Stimulated activated naive B cell treated with anti-CD40 and anti-IgM and Interleukin-4, amounts not matched to agents 10 μg/mL and 1 μg/mL and 100 μg/mL, for 72 hours (primary cell): ENCODE measurements at regions not wholly inside any gene's neighbourhood (a gene's known extent, or its start where the extent isn't known, plus 50 kb on each side); places are given as distances from the start of the nearest gene placed in this dataset.

ENCODE experiments used
- ATAC-seq, 2 donors: fragments of 150-1000 bp; cut with Tn5 transposase; replicated peaks; 2 replicates each; pipeline ENCODE4 v1.10.0; 2021; ENCODE audit warnings: moderate library complexity in 1 of 2
- DNase-seq: peaks from one replicate; pipeline ENCODE4 v3.0.0; 2021
- H3K27ac Mint-ChIP-seq: one replicate; pipeline ENCODE4 v1.8.0; 2022; ENCODE audit warnings: mild to moderate bottlenecking, mixed read lengths
- H3K27me3 Mint-ChIP-seq, 2 donors: one replicate each; pipeline ENCODE4 v1.8.0; 2022; ENCODE audit warnings: mixed read lengths in 2 of 2
- H3K36me3 Mint-ChIP-seq, 2 donors: one replicate each; pipeline ENCODE4 v1.8.0; 2022; ENCODE audit warnings: mixed read lengths in 2 of 2, mild to moderate bottlenecking in 1 of 2
- H3K4me1 Mint-ChIP-seq, 2 donors: one replicate each; pipeline ENCODE4 v1.8.0; 2022; ENCODE audit warnings: mixed read lengths in 2 of 2, mild to moderate bottlenecking in 1 of 2
- H3K4me3 Mint-ChIP-seq, 2 donors: one replicate each; pipeline ENCODE4 v1.8.0; 2022; ENCODE audit warnings: mild to moderate bottlenecking in 2 of 2, mixed read lengths in 2 of 2, moderate library complexity in 1 of 2
- H3K9me3 Mint-ChIP-seq, 2 donors: one replicate each; pipeline ENCODE4 v1.8.0; 2022; ENCODE audit warnings: mixed read lengths in 2 of 2, mild to moderate bottlenecking in 1 of 2

- peaks cover 7 to 16% of the 10 kb centered on the region in 2 donors for H3K9me3 Mint-ChIP-seq
- ATAC-seq (no peak), DNase-seq (no peak)
- H3K27me3 Mint-ChIP-seq: peaks cover 15 to 19% of the 10 kb centered on the region in 2 donors
- H3K4me3 Mint-ChIP-seq: no peak overlapping the region
- H3K27ac Mint-ChIP-seq: no peak overlapping the region
- peaks cover 4 to 9% of the 10 kb centered on the region in 2 donors for H3K36me3 Mint-ChIP-seq
- H3K4me1 Mint-ChIP-seq: peaks cover 11 to 14% of the 10 kb centered on the region in 2 donors
Observed at GRCh38 chr11:69959461-69959860, 118.7 kb upstream of the ANO1 start.

GRCh38 chr11:69961738-69962137 is 116.4 kb upstream of the ANO1 start:
- peaks cover 7 to 16% of the 10 kb centered on the region in 2 donors for H3K9me3 Mint-ChIP-seq

GRCh38 chr11:69962152-69962551 is 116.0 kb upstream of the ANO1 start:
- H3K27ac Mint-ChIP-seq: no peak overlapping the region

More at GRCh38 chr11:69961738-69962137, 116.4 kb upstream of the ANO1 start:
- Mint-ChIP-seq H3K4me3 (no peak overlapping the region), H3K36me3 (peaks cover 4 to 9% of the 10 kb centered on the region in 2 donors), H3K27me3 (peaks cover 12 to 15% of the 10 kb centered on the region in 2 donors), H3K4me1 (peaks cover 14 to 31% of the 10 kb centered on the region in 2 donors), H3K27ac (no peak overlapping the region)
- no peak for ATAC-seq
- DNase-seq: no peak

DNA sequence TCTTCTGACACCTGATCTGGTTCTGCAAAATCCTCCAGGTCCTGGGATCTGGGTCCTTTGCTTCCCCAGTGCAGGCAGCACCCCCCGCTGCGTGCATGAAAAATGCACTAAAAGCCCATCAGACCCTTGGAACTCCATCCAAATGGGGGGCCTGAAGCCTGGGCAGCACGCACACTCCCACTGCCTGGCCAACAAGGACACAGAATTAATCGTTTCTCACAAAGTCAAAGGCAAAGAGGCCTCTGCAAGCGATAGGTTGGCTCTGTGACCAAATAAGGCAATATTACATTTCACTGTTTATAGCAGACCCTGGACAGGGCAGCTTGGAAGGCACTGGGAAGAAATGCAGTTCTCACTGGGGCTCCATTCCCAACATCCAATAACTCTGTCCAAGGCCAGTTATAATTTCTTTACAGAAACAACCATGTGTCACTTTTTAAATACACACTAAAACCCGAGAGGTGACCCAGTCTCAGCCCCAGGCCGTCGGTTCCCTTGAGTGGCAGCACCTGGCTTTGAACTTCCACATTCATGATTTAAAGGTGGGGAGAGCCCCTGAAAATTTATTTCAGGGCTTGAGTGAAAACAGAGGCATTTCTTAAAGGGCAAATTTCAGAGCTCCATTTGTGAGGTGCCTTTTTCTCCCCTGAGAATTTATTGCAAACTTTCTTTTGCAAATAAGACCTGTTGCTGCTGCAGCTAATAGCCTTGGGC is 114.4 kb upstream of the ANO1 start:
- Mint-ChIP-seq H3K27ac (peak overlapping the region; percentile 25), H3K4me3 (peak overlapping the region in 1 of 2 donors; percentile 22), H3K9me3 (peaks cover 7 to 14% of the 10 kb centered on the region in 2 donors), H3K27me3 (peaks cover 12% of the 10 kb centered on the region in 2 donors), H3K4me1 (peaks cover 14 to 34% of the 10 kb centered on the region in 2 donors), H3K36me3 (peaks cover 4 to 9% of the 10 kb centered on the region in 2 donors)
- peak; percentile 82 to 88 for ATAC-seq
- peak; percentile 22 for DNase-seq

More at GRCh38 chr11:69962152-69962551, 116.0 kb upstream of the ANO1 start:
- no peak for DNase-seq
- peaks cover 4 to 9% of the 10 kb centered on the region in 2 donors for H3K36me3 Mint-ChIP-seq
- H3K27me3 Mint-ChIP-seq: peaks cover 12% of the 10 kb centered on the region in 2 donors
- ATAC-seq: no peak
- H3K9me3 Mint-ChIP-seq: peaks cover 7 to 16% of the 10 kb centered on the region in 2 donors
- no peak overlapping the region for H3K4me3 Mint-ChIP-seq
- H3K4me1 Mint-ChIP-seq: peaks cover 14 to 34% of the 10 kb centered on the region in 2 donors

DNA sequence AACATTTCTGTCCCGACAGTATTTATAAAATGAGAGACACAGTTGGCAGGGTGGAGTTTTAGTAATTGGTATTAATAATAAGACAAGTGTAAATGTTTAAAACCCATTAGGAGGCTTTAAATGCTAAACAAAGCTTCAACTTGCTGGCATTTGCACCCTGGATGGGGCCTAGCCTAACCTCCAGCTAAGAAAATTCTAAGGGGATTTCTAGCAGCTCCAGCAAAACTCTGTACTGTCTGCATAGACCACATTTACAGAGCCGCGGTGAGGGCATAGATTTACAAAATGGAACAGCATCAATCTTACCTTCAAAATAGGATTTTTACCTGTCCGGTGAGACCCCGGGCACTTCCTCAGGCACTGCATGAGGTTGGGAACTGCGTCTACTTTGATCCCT is 113.9 kb upstream of the ANO1 start:
- H3K9me3 Mint-ChIP-seq: peaks cover 2 to 10% of the 10 kb centered on the region in 2 donors
- H3K4me3 Mint-ChIP-seq: peak overlapping the region in 1 of 2 donors; percentile 22
- peak overlapping the region; percentile 14 for H3K27ac Mint-ChIP-seq
- ATAC-seq (peak; percentile 63 to 67), DNase-seq (no peak)
- peaks cover 14 to 34% of the 10 kb centered on the region in 2 donors for H3K4me1 Mint-ChIP-seq
- H3K36me3 Mint-ChIP-seq: peaks cover 4 to 6% of the 10 kb centered on the region in 2 donors
- peaks cover 8% of the 10 kb centered on the region in 2 donors for H3K27me3 Mint-ChIP-seq

DNA sequence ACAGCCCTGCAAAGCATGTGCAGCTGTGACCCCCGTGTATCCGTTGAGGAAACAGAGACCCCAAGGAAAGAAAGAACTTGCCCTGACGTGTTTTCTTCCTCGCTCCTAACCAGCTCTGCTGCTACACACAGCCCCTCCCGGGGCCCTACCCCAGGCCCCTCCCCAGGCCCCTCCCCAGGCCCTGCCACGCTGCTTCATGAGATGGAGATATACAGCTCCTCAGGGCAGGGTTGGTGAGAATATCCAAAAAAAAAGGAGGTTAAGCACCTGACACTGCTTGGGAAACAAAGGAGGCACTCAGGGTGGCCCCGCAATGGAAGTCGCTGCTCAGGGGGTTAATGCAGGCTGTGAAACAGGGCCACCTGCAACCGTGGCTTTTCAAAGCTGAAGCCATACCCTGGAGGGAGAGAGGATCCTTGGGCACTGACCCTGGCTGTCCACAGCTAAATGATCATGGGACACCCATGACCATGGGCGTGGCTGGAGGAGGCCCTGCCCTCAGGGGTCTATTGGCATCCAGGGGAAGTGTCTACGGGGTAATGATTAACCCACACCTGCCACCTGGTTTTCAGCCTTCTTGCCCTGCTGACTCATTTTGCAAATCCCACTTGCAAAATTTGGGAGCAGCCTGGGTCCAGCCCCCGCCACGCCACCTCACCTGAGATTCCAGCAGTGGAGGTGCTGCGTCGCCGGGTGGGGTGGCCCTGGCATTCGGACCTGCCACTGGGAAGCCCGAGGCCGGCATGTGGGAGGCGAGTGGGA is 112.1 kb upstream of the ANO1 start:
- Mint-ChIP-seq H3K36me3 (peaks cover 0 to 4% of the 10 kb centered on the region in 2 donors), H3K4me3 (no peak overlapping the region), H3K9me3 (peaks cover 0 to 4% of the 10 kb centered on the region in 2 donors), H3K27me3 (no peaks in the 10 kb centered on the region), H3K27ac (no peak overlapping the region), H3K4me1 (peaks cover 21 to 49% of the 10 kb centered on the region in 2 donors)
- no peak for ATAC-seq
- no peak for DNase-seq

- H3K4me1 Mint-ChIP-seq: peaks cover 22 to 52% of the 10 kb centered on the region in 2 donors
- no peak overlapping the region for H3K4me3 Mint-ChIP-seq
- peaks cover 0 to 4% of the 10 kb centered on the region in 2 donors for H3K9me3 Mint-ChIP-seq
- H3K27me3 Mint-ChIP-seq: no peaks in the 10 kb centered on the region
- H3K36me3 Mint-ChIP-seq: peaks cover 0 to 4% of the 10 kb centered on the region in 2 donors
- no peak overlapping the region for H3K27ac Mint-ChIP-seq
- ATAC-seq (no peak), DNase-seq (no peak)
Observed at GRCh38 chr11:69966583-69966835, 111.6 kb upstream of the ANO1 start.

DNA sequence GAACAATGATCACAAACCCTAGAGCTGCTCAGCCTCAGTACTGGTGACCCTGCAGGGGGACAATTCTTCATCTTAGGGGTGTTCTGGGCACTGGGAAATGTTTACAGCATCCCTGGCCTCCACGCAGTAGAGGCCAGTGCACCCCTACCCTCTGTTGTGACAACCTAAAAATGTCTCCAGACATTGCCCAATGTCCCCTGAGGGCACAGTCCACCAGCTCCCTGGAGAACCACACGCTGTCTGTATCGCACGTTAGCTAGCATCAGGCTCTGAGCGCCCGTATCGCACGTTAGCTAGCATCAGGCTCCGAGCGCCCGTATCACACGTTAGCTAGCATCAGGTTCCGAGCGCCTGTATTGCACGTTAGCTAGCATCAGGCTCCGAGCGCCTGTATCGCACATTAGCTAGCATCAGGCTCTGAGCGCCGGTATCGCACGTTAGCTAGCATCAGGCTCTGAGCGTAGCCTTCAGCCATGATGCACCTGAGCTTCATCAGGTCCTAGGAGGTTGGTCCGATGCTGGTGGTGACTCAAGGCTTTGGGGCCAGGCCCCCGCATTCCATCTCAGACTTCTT is 111.1 kb upstream of the ANO1 start:
- no peaks in the 10 kb centered on the region for H3K27me3 Mint-ChIP-seq
- no peak for ATAC-seq
- no peak overlapping the region for H3K4me3 Mint-ChIP-seq

DNA sequence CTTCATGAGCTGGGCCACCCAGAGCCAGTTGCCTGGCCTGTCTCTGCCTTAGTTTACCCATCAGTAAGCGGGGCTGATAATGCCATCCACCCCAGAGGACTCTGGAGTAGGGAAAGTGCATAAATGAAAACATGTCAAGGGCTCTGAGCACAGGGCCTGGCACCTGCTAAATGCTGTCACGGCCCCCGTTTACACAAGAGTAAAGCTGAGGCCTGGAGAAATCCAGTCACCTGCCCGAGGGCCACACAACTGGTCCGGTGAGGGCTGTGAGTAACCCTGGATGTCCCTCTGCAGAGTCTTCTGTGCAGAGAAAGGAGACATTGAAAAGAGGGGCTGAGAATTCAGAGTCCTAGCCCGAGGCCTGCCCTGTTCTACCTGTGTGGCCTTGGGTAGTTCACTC is 110.6 kb upstream of the ANO1 start:
- H3K9me3 Mint-ChIP-seq: no peaks in the 10 kb centered on the region
- no peak for ATAC-seq
- no peak overlapping the region for H3K4me3 Mint-ChIP-seq
- H3K27ac Mint-ChIP-seq: no peak overlapping the region
- no peak for DNase-seq
- no peaks in the 10 kb centered on the region for H3K36me3 Mint-ChIP-seq
- no peaks in the 10 kb centered on the region for H3K27me3 Mint-ChIP-seq
- H3K4me1 Mint-ChIP-seq: peaks cover 26 to 58% of the 10 kb centered on the region in 2 donors

More for the DNA sequence above, 111.1 kb upstream of the ANO1 start:
- peaks cover 0 to under 1% of the 10 kb centered on the region in 2 donors for H3K36me3 Mint-ChIP-seq
- peaks cover 24 to 54% of the 10 kb centered on the region in 2 donors for H3K4me1 Mint-ChIP-seq
- H3K27ac Mint-ChIP-seq: no peak overlapping the region
- no peak for DNase-seq
- H3K9me3 Mint-ChIP-seq: peaks cover 0 to under 1% of the 10 kb centered on the region in 2 donors

- no peak overlapping the region for H3K4me3 Mint-ChIP-seq
- peaks cover 25 to 60% of the 10 kb centered on the region in 2 donors for H3K4me1 Mint-ChIP-seq
- no peak overlapping the region for H3K27ac Mint-ChIP-seq
- no peaks in the 10 kb centered on the region for H3K36me3 Mint-ChIP-seq
- ATAC-seq: no peak
- DNase-seq: no peak
- H3K9me3 Mint-ChIP-seq: no peaks in the 10 kb centered on the region
- no peaks in the 10 kb centered on the region for H3K27me3 Mint-ChIP-seq
Observed at GRCh38 chr11:69968396-69969347, 109.4 kb upstream of the ANO1 start.

DNA sequence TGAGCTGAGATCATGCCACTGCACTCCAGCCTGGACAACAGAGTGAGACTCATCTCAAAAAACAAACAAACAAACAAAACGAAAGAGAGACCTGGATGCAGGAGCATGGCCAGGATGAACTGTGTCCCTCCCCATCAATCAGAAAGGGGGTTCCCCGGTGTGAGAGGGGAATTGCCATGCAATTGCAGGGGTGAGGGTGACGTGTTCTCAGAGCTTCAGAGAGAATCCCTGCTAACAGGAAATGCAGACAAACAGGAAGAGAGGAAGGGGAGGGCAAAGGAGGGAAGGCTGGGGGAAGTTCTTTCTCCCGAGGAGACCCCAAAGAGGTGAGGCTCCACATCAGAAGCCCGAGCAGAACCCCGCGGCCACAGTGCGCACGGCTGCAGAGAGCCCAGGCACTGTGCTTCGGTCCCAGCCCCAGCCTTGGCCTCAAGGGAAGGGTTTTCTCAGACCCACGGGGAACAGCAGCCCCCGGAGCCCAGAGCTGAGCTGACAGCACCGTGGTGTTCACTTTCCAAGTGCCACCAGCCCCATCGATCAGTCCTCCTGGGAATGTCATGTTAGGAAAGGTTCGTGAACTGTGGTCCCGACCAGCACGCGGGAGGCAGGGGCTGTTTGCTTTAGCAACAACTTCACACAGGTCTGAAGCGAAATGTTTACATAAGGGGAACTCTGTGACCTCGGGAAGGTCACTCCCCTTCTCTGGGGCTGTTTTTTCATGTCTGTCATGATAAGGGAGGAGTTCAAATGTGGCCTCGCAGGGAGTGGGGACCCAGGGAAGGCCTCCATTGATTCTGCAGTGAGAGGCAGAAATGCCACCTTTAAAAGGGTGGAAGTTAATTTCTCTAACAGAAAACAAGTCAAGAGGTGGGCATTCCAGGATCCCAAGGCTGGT is 108.0 kb upstream of the ANO1 start:
- peak overlapping the region; percentile 28 to 70 for H3K4me3 Mint-ChIP-seq
- H3K27ac Mint-ChIP-seq: peak overlapping the region; percentile 57
- DNase-seq (peak; percentile 38), ATAC-seq (peak; percentile 21 to 36)
- H3K4me1 Mint-ChIP-seq: peaks cover 19 to 48% of the 10 kb centered on the region in 2 donors
- H3K36me3 Mint-ChIP-seq: no peaks in the 10 kb centered on the region
- no peaks in the 10 kb centered on the region for H3K9me3 Mint-ChIP-seq
- H3K27me3 Mint-ChIP-seq: no peaks in the 10 kb centered on the region

DNA sequence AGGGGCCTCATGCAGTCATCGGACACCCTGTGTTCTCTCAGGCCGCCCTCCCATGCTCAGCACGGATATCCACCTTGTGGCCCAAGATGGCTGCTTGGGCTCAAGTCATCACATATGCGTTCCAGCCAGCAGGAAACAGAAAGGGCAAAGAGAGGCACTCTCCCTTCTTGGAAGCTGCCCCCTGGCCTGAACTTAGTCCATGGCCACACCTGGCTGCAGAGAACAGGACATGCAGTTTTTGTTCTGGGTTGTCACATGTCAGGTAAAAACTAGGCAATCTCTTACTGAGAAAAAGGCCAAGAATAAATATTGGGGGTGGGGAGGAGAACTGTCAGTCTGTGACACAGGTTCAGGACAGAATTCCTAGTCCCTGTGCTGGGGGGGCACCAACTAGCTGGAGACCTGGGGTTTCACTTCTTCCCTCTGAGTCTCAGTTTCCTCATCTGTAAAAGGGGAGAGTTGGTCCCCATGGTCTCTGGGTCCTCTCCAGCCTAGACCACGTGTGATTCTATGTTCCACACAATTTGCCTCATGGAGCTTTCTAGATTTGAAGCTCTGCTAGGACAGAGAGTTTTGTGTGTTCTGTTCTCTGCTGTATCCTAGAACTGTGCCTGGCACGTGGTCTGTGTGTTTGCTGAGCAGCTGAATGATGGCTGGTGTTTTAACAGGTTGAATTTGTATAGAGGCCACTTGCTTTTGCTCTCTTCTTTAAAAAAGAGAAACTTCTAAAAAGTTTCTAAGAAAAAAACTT is 107.2 kb upstream of the ANO1 start:
- peak overlapping the region; percentile 57 for H3K27ac Mint-ChIP-seq
- peaks cover 19 to 44% of the 10 kb centered on the region in 2 donors for H3K4me1 Mint-ChIP-seq
- DNase-seq (no peak), ATAC-seq (no peak)
- no peaks in the 10 kb centered on the region for H3K36me3 Mint-ChIP-seq
- H3K4me3 Mint-ChIP-seq: no peak overlapping the region
- no peaks in the 10 kb centered on the region for H3K27me3 Mint-ChIP-seq
- no peaks in the 10 kb centered on the region for H3K9me3 Mint-ChIP-seq
